Fibroblast of pulmonary artery (primary cell): ENCODE measurements at regions not wholly inside any gene's neighbourhood (a gene's known extent, or its start where the extent isn't known, plus 50 kb on each side); places are given as distances from the start of the nearest gene placed in this dataset.
A peak's percentile ranks its signal among the peaks of the same experiment; 100 is the strongest.
"Not testable (repeated sequence)": the region's sequence is repeated elsewhere in the genome, so short reads cannot be mapped to it uniquely, and the experiment has no call there.

ENCODE experiments used
- DNase-seq: peaks from one replicate; pipeline ENCODE4 v3.0.0-alpha.2; 2010; ENCODE audit warnings: low read depth
- H3K4me3 ChIP-seq: replicated peaks from 2 replicates; pipeline ENCODE4 v1.5.1; 2011; ENCODE audit warnings: low read depth, mild to moderate bottlenecking, control low read depth, low read length, moderate library complexity
- TF ChIP-seq, protein P1 (sequence below): IDR thresholded peaks from 2 replicates; pipeline ENCODE4 v1.5.1; 2011; ENCODE audit warnings: mild to moderate bottlenecking, control low read depth, low read length, inconsistent platforms; ENCODE audit errors: missing control alignments

DNA sequence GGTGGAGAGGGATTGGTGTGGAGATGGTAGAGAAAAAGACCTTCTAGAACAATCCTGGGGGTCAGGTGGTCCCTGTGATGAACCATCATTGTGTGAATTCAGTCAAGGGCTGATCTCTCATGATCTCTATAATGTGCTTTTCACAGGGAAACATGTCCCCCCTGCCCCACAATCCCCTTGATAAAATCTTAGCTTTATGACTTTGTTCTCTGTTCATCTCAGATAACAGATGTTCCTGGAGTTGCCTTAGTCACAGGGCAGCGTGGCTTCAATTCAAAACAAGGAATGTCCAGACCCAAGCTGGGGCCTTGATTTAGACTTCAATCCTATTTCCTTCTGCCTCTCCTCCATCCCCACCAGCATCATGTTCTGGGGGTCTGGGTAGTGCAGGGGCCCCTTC, 171.5 kb downstream of the CRLF3 start:
- DNase-seq, H3K4me3 ChIP-seq: not testable (repeated sequence)

DNA sequence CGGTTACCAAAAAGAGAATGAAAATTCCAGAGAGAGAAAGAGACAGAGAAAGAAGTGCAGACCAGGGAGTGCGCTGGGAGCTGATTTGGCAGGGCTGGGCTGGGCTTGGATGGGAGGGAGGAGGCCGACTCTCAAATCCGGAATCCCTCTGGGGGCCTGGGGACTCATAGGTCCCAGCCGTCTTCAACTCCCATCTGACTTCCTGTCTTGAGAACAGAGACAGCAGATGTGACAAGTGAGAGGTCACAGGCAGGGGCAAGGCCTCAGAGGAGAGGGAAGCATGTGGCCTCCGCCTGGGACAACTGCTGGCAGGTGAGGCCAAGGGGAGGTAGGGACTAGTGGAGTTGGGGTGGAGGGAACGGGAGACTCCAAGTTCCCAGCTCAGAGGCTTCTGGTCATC, 172.9 kb downstream of the GOSR1 start:
- H3K4me3 ChIP-seq, DNase-seq: not testable (repeated sequence)

DNA sequence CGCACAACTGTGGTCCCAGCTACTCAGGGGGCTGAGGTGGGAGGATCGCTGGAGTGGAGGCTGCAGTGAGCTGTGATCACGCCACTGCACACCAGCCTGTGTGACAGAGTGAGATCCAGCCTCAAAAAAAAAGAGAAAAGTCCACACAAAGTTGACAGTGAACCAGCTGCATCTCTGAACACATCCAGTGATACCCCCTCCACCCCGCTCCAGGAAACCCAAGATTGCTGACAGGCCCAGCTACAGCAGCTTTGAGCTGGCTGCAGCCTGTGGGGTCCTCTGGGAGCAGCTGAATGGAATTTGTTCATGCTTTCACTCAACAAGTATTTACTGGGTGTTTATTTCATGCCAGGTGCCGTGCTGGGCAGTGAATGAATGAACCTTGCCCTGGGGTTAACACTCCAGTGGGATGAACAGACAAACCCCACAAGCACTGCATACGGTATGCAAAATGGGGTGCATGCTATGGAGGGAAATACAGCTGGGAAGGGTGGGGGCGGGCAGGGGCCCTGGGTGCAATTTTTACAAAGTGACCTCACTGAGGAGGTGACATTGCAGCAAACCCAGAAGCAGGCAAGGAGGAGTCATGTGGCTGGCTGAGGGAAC, 170.9 kb downstream of the GOSR1 start:
- DNase-seq, H3K4me3 ChIP-seq: not testable (repeated sequence)

DNA sequence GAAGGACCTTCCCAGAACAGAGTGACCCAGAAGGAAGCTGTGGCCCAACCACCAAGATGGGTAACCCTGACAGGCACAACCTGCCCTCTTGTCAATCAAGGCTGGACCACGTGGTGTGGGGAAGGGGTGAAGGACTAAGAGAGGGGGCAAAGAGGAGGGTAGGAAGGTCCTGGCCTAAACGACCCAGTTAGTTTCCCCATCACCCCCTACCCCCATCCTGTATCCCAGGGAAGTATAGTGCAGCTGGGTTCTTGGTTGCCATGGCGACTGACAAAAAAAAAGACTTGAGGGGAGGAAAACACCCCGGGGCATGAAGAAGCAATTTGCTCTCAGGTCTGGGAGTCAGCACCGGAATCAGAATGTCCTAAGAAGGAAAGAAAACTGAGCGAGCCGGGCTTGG, 168.7 kb downstream of the GOSR1 start:
- not testable (repeated sequence) for H3K4me3 ChIP-seq, DNase-seq

DNA sequence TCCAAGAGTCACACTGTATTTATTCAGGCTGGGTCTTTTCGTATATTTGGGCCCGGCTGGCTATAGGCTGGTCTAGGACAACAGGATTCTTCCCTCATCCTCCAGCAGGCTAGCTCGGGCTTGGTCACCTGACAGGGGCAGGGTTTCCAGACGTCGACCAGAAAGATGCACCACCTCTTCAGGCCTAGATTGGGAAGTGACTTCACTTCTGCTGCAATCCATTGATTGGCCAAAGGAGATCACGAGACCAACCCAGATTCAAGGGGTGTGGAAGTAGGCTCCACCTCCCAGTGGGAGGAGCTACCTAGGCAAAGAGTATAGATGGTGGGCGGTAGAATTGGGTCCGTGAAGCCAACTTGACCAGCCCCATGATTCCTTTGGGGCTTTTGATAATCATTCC, 167.5 kb downstream of the GOSR1 start:
- not testable (repeated sequence) for DNase-seq, H3K4me3 ChIP-seq

DNA sequence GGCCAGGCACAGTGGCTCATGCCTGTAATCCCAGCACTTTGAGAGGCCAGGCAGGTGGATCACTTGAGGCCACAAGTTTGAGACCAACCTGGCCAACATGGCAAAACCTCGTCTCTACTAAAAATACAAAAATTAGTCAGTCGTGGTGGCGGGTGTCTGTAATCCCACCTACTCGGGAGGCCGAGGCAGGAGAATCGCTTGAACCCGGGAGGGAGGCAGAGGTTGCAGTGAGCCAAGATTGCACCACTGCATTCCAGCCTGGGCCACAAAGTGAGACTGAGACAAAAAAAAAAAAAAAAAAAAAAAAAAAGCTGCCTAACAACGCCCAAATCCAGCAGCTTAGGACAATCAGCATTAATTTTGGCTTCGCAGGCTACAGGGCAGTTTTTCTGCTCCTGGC, 167.1 kb downstream of the GOSR1 start:
- H3K4me3 ChIP-seq, DNase-seq: not testable (repeated sequence)

DNA sequence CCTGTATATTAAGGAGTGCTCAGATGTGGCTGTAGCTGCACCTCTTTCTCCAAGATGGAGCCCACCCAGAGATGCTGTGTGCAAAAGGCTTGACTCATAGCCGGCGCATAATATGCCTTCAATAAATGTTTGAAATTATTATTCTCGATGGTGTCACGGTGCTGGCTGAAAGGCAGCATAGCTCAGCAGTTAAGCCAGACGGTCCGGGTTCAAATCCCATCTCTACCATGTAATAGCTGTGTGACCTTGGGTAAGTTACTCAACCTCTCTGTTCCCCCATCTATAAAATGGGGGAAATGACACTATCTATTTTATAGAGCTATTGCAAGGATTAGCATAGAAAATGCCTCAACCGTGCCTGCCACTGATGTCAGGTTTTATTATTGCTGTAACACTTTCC, 164.2 kb downstream of the GOSR1 start:
- not testable (repeated sequence) for H3K4me3 ChIP-seq, DNase-seq

DNA sequence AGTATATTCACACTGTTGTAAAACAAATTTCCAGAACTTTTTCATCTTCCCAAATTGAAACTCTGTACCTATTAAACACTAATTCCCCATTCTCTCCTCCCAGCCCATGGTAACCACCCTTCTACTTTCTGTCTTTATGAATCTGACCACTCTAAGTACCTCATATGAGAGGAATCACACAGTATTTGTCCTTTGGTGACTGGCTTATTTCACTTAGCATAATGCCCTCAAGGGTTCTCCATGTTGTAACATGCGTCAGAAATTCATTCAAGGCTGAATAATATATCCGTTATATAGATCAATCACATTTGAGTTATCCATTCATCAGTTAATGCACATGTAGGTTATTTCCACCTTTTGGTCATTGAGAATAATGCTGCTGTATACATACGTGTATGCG, 162.2 kb downstream of the GOSR1 start:
- DNase-seq, H3K4me3 ChIP-seq: not testable (repeated sequence)

DNA sequence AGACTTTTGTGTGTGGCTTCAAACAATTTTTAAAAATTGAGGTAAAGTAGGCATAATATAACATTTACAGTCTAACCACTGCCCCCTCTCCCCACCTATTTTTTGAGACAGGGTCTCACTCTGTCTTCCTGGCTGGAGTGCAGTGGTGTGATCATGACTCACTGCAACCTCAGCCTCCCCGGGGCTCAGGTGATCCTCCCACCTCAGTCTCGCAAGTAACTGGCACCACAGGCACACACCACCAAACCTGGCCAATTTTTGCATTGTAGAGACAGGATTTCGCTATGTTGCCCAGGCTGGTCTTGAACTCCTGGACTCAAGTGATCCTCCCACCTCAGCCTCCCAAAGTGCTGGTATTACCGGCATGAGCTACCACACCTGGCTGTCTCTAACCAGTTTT, 161.8 kb downstream of the GOSR1 start:
- not testable (repeated sequence) for DNase-seq, H3K4me3 ChIP-seq

DNA sequence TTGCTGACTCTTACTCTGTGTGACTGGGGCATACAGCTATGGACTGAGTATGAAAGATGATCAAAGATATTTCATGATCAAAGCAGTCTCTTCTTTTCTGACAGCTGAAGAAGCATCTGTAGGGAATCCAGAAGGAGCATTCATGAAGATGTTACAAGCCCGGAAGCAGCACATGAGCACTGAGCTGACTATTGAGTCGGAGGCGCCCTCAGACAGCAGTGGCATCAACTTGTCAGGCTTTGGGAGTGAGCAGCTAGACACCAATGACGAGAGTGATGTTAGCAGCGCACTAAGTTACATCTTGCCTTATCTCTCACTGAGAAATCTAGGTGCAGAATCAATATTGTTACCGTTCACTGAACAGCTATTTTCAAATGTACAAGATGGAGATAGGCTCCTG, 154.4 kb downstream of the GOSR1 start:
- DNase-seq, H3K4me3 ChIP-seq: not testable (repeated sequence)

DNA sequence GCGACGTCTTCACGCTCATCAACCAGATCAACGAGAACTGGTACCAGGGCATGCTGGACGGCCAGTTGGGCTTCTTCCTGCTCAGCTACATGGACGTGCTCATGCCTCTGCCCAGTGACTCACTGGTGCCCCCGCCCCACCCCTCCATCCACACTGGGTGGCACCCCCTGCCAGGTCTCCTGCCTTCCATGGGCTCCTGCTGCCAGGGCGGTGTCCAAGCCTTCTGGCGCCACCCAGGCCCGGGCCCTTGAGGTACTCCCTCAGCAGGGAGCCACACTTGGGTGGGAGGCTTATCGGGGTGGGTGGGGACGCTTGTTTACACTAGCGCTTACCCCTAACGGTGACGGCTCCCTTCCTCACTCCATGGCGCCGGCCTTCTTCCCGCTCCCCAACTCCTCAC, 148.2 kb downstream of the GOSR1 start:
- not testable (repeated sequence) for DNase-seq, H3K4me3 ChIP-seq

DNA sequence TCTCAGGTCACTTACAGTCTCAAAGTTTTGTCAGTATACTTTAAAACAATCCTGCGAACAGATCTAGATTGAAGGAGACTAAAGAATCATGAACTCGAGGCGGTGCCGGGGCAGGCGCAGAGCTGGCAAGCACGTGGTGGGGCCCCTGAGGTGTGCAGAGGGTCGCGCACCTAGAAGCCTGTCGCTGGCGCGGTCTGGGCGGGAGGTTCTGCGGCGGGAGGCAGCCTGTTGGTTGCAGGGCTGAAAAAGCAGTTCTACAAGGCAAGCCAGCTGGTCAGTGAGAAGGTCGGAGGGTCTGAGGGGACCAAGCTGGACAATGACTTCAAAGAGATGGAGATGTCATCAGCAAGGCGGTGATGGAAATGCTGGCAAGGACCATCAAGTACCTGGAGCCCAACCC, 147.0 kb downstream of the GOSR1 start:
- DNase-seq, H3K4me3 ChIP-seq: not testable (repeated sequence)

DNA sequence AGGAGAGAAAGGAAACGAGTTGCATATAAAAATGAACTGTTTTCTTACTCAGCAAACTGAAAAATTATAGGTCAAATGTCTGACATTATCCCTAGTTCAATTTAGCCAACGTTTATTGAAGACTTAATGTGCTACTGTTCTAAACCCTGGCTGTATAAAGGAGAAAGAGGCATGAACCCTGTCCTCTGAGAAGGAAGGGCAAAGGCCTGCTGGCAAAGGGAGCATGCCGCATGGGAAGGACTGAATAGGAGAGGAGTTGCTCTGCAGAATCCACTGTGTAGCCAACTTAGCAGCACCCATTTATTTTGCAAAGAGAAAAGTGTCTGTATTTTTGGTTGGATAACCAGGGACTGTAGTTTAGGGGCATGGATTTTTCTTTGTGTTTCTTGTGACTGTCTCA, 132.5 kb downstream of the GOSR1 start:
- DNase-seq, H3K4me3 ChIP-seq: not testable (repeated sequence)

DNA sequence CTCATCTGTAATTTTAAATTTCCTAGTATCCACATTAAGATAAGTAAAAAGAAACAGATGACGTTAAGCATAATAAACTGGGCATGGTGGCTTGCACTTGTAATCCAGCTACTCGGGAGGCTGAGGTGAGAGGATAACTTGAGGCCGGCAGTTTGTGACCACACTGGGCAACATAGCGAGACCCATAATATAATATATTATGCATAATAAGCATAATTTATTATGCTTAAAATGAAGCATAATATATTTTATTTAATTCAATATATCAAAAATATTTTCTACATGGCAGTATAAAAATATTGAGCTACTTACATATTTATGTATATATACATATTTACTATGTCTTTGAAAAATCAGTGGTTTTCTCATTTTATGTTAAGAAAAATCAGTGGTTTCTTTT, 128.3 kb downstream of the GOSR1 start:
- no peak for DNase-seq
- TF ChIP-seq, protein P1, sequence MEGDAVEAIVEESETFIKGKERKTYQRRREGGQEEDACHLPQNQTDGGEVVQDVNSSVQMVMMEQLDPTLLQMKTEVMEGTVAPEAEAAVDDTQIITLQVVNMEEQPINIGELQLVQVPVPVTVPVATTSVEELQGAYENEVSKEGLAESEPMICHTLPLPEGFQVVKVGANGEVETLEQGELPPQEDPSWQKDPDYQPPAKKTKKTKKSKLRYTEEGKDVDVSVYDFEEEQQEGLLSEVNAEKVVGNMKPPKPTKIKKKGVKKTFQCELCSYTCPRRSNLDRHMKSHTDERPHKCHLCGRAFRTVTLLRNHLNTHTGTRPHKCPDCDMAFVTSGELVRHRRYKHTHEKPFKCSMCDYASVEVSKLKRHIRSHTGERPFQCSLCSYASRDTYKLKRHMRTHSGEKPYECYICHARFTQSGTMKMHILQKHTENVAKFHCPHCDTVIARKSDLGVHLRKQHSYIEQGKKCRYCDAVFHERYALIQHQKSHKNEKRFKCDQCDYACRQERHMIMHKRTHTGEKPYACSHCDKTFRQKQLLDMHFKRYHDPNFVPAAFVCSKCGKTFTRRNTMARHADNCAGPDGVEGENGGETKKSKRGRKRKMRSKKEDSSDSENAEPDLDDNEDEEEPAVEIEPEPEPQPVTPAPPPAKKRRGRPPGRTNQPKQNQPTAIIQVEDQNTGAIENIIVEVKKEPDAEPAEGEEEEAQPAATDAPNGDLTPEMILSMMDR: no peak
- no peak overlapping the region for H3K4me3 ChIP-seq

DNA sequence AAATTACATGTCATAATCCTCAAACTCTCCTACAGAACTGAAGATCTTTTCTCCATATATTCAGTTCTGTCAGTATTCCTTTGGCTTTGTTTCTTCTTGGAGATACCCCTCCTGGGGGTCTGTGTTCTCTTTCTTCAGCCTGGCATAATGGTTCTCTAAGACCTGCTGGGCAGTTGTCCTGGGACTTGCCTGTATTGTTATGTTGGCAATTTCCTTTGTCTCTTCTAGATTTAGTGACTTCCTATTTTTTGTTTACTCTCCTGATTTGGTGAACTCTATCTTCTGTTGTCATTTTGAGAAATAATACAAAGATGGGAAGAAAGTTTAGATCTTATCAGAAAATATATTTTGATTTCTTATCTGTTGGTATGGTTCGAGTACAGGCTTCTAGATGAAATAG, 127.8 kb downstream of the GOSR1 start:
- TF ChIP-seq, protein P1: no peak
- no peak overlapping the region for H3K4me3 ChIP-seq
- DNase-seq: no peak

DNA sequence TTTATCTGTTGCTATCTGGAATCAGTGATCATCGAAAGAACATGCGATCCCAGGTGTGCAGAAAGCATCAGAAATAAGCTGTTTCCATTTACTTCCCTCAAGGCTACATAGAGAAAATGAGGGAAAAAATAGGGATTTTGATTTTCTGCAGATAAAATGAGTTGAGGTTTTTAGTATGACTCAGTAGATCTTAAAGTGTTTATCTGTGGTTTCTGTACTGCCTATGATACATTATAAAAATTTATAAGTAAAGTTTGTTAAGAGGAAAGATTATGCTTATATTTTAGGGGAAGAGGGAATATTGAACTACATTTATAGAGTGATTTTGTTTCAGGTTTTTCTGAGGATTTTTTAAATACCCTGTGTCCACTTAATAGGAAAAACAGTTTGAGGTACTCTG, 125.2 kb downstream of the GOSR1 start:
- peak overlapping the region; percentile 44 for H3K4me3 ChIP-seq

DNA sequence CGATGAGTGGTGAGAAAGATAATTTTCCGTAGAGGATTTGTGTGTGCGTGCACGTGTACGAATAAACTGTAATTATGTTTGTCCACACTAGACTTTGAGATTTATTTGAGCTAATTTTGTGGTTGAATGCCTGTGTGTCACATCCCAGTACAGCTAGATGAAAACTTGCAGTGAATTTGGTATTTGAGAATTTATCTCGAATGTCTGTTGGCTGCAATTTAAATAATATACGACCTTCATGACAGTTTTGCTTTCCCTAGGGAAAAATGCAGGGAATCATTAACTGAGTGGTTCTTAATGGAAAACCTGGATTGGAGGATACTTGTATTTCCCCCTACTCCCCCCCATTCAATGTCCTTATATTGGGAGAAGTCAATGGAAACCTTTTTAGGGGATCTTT, 124.8 kb downstream of the GOSR1 start:
- peak overlapping the region; percentile 44 for H3K4me3 ChIP-seq
- DNase-seq: not testable (repeated sequence)

More for the DNA sequence above, 125.2 kb downstream of the GOSR1 start:
- DNase-seq: not testable (repeated sequence)
